A549 (cell line): ENCODE measurements at regions not wholly inside any gene's neighbourhood (a gene's known extent, or its start where the extent isn't known, plus 50 kb on each side); places are given as distances from the start of the nearest gene placed in this dataset.

ENCODE experiments used
- CTCF ChIP-seq: fragments of >200 bp; sonication (Bioruptor Twin); formaldehyde crosslinking; IDR thresholded peaks from 3 replicates; pipeline ENCODE4 v1.5.1; 2016
- MYC ChIP-seq: IDR thresholded peaks from 2 replicates; pipeline ENCODE4 v1.6.1; 2012; ENCODE audit warnings: mild to moderate bottlenecking, inconsistent platforms, low read length, improper control_type of control experiment, borderline replicate concordance
- POLR2A ChIP-seq: IDR thresholded peaks from 2 replicates; pipeline ENCODE4 v1.6.1; 2012; ENCODE audit warnings: mild to moderate bottlenecking, low read length

- TF ChIP-seq POLR2A (no peak), CTCF (no peak), MYC (no peak)
Observed at GRCh38 chr4:18923496-18924161, 902.1 kb upstream of the LCORL start.
